B cell (primary cell): ENCODE measurements at regions not wholly inside any gene's neighbourhood (a gene's known extent, or its start where the extent isn't known, plus 50 kb on each side); places are given as distances from the start of the nearest gene placed in this dataset.

Experiments
- EZH2 ChIP-seq: IDR thresholded peaks from 2 replicates; pipeline ENCODE4 v1.6.1; 2012; ENCODE audit warnings: borderline replicate concordance, low read depth, mild to moderate bottlenecking, moderate library complexity, low read length; ENCODE audit not compliant: insufficient read depth, poor library complexity, severe bottlenecking
- TF ChIP-seq, protein P1 (sequence below): fragments of 200-600 bp; IDR thresholded peaks from one replicate; pipeline ENCODE4 v1.8.0; 2022; ENCODE audit warnings: antibody characterized with exemption, mild to moderate bottlenecking

DNA sequence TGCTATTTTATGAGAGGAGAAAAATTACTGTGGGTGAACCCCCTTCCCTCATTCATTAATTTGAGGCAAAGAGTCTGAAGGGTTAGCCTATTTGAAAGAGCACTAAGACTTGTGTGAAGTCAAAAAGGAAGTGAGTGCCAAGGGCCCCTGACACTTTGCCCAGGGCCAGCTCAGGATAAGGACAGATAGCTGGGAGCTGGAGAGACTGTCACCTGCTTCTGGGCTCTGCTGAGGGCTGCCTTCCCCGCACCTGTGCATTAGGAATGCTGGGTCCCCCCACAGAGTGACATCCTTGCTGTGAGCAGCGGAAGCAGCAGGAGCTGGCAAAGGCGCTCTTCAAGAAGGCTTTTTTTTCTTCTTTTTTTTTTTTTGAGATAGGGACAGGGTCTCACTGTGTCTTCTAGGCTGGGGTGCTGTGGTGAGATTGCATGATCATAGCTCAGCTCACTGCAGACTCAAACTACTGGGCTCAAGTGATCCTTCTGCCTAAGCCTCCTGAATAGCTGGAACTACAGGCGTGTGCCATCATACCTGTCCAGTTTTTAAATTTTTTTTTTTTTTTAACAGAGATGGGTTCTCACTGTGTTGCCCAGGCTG is 148.3 kb downstream of the AQP4 start:
- TF ChIP-seq, protein P1, sequence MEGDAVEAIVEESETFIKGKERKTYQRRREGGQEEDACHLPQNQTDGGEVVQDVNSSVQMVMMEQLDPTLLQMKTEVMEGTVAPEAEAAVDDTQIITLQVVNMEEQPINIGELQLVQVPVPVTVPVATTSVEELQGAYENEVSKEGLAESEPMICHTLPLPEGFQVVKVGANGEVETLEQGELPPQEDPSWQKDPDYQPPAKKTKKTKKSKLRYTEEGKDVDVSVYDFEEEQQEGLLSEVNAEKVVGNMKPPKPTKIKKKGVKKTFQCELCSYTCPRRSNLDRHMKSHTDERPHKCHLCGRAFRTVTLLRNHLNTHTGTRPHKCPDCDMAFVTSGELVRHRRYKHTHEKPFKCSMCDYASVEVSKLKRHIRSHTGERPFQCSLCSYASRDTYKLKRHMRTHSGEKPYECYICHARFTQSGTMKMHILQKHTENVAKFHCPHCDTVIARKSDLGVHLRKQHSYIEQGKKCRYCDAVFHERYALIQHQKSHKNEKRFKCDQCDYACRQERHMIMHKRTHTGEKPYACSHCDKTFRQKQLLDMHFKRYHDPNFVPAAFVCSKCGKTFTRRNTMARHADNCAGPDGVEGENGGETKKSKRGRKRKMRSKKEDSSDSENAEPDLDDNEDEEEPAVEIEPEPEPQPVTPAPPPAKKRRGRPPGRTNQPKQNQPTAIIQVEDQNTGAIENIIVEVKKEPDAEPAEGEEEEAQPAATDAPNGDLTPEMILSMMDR: no peak
- TF ChIP-seq EZH2: no peak
